Uterus (tissue), 3 donors: ENCODE measurements at regions not wholly inside any gene's neighbourhood (a gene's known extent, or its start where the extent isn't known, plus 50 kb on each side); places are given as distances from the start of the nearest gene placed in this dataset.

ENCODE experiments used
- DNase-seq, 2 donors: peaks; one replicate each; pipeline ENCODE4 v3.0.0-alpha.2; 2019 to 2020
- H3K27ac ChIP-seq, 2 donors: fragments of 200-600 bp; sonication (generic); 1 replicate in 1 of 2; 2 replicates in 1 of 2; pipeline ENCODE4 v1.5.1; 2016 to 2018
- H3K27me3 ChIP-seq, 2 donors: fragments of 200-600 bp; sonication (generic); one replicate each; pipeline ENCODE4 v1.5.1; 2018 to 2019; ENCODE audit warnings: control low read depth in 1 of 2
- H3K36me3 ChIP-seq, 2 donors: fragments of 200-600 bp; sonication (generic); one replicate each; pipeline ENCODE4 v1.5.1; 2019; ENCODE audit warnings: control low read depth in 1 of 2
- H3K4me1 ChIP-seq, 2 donors: fragments of 200-600 bp; sonication (generic); one replicate each; pipeline ENCODE4 v1.5.1; 2018 to 2019; ENCODE audit warnings: control low read depth in 1 of 2
- H3K4me3 ChIP-seq, 2 donors: fragments of 200-600 bp; sonication (generic); 1 replicate in 1 of 2; 2 replicates in 1 of 2; pipeline ENCODE4 v1.5.1; 2018 to 2019; ENCODE audit warnings: mild to moderate bottlenecking in 1 of 2
- H3K9me3 ChIP-seq, 2 donors: fragments of 200-600 bp; sonication (generic); one replicate each; pipeline ENCODE4 v1.5.1; 2019; ENCODE audit warnings: control low read depth in 1 of 2
- POLR2A ChIP-seq, 2 donors: fragments of 450-650 bp; IDR thresholded peaks; one replicate each; pipeline ENCODE4 v1.6.1; 2016; ENCODE audit warnings: antibody characterized with exemption in 2 of 2, mild to moderate bottlenecking in 1 of 2, moderate library complexity in 1 of 2
- intact Hi-C: fragments of 100-400 bp; cut with DNase I; formaldehyde crosslinking; loops from one replicate; pipeline ENCODE4 v1.15.1; 2023; ENCODE audit warnings: low total_unique reads
- TF ChIP-seq, protein P1 (sequence below), 4 experiments: fragments of 200-600 bp in 2 of 4; fragments of 450-650 bp in 2 of 4; sonication (generic) in 2 of 4; IDR thresholded peaks; one replicate each; pipeline ENCODE4 v1.5.1; 2016 to 2019; ENCODE audit warnings: antibody characterized with exemption in 4 of 4, mild to moderate bottlenecking in 2 of 4, moderate library complexity in 1 of 4
- donor health status: DM: yes; HTN: yes; CAD: no.

DNA sequence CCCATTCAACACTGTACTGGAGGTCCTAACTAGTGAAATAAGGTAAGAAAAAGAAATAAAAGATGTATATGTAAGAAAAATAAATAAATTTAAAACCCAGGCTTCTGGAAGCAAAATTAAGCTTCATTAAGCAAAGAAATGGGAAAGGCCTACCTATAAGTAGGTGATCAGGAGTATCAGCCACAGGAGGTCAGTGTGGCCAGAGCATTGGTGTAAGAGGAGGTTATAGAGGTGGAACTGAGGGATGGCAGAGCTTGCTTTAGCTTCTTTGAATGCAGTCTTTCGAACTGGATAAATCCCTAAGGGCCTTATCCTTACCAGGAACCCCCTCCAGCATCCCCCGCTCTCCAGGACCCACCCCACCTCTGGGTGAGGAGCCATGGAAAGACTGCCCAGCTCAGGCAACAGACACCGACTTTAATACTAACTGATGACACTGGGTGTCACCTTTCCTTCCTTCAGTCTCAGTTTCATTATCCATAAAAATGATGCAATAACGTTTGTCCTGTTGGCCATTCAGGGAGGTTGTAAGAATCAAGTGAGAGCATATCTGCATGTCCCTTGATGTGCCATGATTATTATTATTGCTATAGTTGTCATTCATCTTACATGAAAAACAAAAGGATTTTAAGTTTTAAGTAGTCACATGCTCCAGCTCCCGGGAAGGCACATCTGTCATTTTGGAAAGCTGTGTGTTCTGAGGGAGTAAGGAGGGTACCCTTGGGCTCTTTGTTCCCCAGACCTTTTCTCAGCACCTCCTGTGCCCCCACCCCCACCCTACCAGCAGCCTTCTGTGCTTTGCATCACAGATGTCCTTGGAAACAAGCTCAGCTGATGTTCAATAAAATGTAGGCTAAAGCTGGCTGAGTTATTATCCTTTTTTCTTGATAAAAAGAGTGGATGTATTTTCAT, 50.8 kb upstream of the CTNNA1 start:
- no peak overlapping the region for H3K4me3 ChIP-seq
- no peak overlapping the region for H3K27ac ChIP-seq
- intact Hi-C loops, result no loop called here
- H3K27me3 ChIP-seq, result no peaks in the 10 kb centered on the region
- no peaks in the 10 kb centered on the region for H3K36me3 ChIP-seq
- TF ChIP-seq, protein P1, sequence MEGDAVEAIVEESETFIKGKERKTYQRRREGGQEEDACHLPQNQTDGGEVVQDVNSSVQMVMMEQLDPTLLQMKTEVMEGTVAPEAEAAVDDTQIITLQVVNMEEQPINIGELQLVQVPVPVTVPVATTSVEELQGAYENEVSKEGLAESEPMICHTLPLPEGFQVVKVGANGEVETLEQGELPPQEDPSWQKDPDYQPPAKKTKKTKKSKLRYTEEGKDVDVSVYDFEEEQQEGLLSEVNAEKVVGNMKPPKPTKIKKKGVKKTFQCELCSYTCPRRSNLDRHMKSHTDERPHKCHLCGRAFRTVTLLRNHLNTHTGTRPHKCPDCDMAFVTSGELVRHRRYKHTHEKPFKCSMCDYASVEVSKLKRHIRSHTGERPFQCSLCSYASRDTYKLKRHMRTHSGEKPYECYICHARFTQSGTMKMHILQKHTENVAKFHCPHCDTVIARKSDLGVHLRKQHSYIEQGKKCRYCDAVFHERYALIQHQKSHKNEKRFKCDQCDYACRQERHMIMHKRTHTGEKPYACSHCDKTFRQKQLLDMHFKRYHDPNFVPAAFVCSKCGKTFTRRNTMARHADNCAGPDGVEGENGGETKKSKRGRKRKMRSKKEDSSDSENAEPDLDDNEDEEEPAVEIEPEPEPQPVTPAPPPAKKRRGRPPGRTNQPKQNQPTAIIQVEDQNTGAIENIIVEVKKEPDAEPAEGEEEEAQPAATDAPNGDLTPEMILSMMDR (IDR thresholded peaks at IDR 0.05), result no peak
- TF ChIP-seq POLR2A (IDR thresholded peaks at IDR 0.05), result no peak
- H3K9me3 ChIP-seq, result no peaks in the 10 kb centered on the region
- no peaks in the 10 kb centered on the region for H3K4me1 ChIP-seq
- no peak for DNase-seq

GRCh38 chr5:138701678-138702077, 51.5 kb upstream of the CTNNA1 start:
- Histone ChIP-seq H3K4me3 (no peak overlapping the region), H3K27me3 (no peaks in the 10 kb centered on the region), H3K27ac (no peak overlapping the region), H3K4me1 (no peaks in the 10 kb centered on the region), H3K36me3 (no peaks in the 10 kb centered on the region), H3K9me3 (no peaks in the 10 kb centered on the region)
- no peak for DNase-seq
- intact Hi-C loops, result no loop called here
- no peak for TF ChIP-seq POLR2A (IDR thresholded peaks at IDR 0.05)
- TF ChIP-seq, protein P1 (IDR thresholded peaks at IDR 0.05), result no peak

- intact Hi-C loops, result no loop called here
- TF ChIP-seq, protein P1 (IDR thresholded peaks at IDR 0.05), result no peak
- TF ChIP-seq POLR2A (IDR thresholded peaks at IDR 0.05), result no peak
- H3K9me3 ChIP-seq, result no peaks in the 10 kb centered on the region
- no peaks in the 10 kb centered on the region for H3K4me1 ChIP-seq
- H3K4me3 ChIP-seq, result no peak overlapping the region
- no peaks in the 10 kb centered on the region for H3K36me3 ChIP-seq
- DNase-seq, result no peak
- no peak overlapping the region for H3K27ac ChIP-seq
- no peaks in the 10 kb centered on the region for H3K27me3 ChIP-seq
Measured at GRCh38 chr5:138700581-138701362, 52.5 kb upstream of the CTNNA1 start.

DNA sequence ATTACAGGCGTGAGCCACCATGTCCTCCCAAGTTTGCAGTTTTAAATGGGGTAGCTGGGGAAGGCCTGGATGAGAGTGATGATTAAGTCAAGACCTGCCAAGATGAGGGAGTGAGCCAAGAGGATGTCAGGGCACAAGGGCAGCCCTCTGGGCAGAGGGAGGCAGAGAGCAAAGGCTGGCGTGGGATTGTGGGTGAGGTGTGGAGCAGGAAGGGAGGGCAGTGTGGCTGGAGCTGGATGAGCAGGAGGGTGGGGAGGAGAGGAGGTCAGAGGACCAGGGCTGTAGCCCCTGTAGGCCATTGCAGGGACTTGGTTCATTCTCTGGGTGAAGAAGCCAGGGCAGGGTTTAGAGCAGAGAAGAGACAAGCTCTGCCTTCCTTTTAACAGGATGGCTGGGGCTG, 53.7 kb upstream of the CTNNA1 start:
- no peak for TF ChIP-seq POLR2A (IDR thresholded peaks at IDR 0.05)
- TF ChIP-seq, protein P1 (IDR thresholded peaks at IDR 0.05), result no peak
- no peaks in the 10 kb centered on the region for H3K4me1 ChIP-seq
- intact Hi-C loops, result no loop called here
- no peak overlapping the region for H3K4me3 ChIP-seq
- H3K36me3 ChIP-seq, result no peaks in the 10 kb centered on the region
- DNase-seq, result no peak
- H3K9me3 ChIP-seq, result no peaks in the 10 kb centered on the region
- H3K27me3 ChIP-seq, result no peaks in the 10 kb centered on the region
- no peak overlapping the region for H3K27ac ChIP-seq

- DNase-seq, result no peak
- H3K9me3 ChIP-seq, result no peaks in the 10 kb centered on the region
- H3K27me3 ChIP-seq, result no peaks in the 10 kb centered on the region
- no peak overlapping the region for H3K27ac ChIP-seq
- H3K36me3 ChIP-seq, result no peaks in the 10 kb centered on the region
- TF ChIP-seq, protein P1 (IDR thresholded peaks at IDR 0.05), result no peak
- no peak for TF ChIP-seq POLR2A (IDR thresholded peaks at IDR 0.05)
- no peak overlapping the region for H3K4me3 ChIP-seq
- H3K4me1 ChIP-seq, result no peaks in the 10 kb centered on the region
- intact Hi-C loops, result no loop called here
Measured at GRCh38 chr5:138698713-138699112, 54.5 kb upstream of the CTNNA1 start.
